ENCODE measurements at regions not wholly inside any gene's neighbourhood (a gene's known extent, or its start where the extent isn't known, plus 50 kb on each side); places are given as distances from the start of the nearest gene placed in this dataset.

GRCh38 chr5:2577312-2578036 is 174.0 kb downstream of the IRX2 start:
- TF ChIP-seq, protein P1, sequence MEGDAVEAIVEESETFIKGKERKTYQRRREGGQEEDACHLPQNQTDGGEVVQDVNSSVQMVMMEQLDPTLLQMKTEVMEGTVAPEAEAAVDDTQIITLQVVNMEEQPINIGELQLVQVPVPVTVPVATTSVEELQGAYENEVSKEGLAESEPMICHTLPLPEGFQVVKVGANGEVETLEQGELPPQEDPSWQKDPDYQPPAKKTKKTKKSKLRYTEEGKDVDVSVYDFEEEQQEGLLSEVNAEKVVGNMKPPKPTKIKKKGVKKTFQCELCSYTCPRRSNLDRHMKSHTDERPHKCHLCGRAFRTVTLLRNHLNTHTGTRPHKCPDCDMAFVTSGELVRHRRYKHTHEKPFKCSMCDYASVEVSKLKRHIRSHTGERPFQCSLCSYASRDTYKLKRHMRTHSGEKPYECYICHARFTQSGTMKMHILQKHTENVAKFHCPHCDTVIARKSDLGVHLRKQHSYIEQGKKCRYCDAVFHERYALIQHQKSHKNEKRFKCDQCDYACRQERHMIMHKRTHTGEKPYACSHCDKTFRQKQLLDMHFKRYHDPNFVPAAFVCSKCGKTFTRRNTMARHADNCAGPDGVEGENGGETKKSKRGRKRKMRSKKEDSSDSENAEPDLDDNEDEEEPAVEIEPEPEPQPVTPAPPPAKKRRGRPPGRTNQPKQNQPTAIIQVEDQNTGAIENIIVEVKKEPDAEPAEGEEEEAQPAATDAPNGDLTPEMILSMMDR (conservative IDR thresholded peaks at IDR 0.05; ENCODE audit: low read depth, low read length): no peak
- no peak for TF ChIP-seq EZH2 (IDR thresholded peaks at IDR 0.05; ENCODE audit: low read length, unreplicated experiment)
